GM10266 (cell line): ENCODE measurements at regions not wholly inside any gene's neighbourhood (a gene's known extent, or its start where the extent isn't known, plus 50 kb on each side); places are given as distances from the start of the nearest gene placed in this dataset.

Source experiments
- DNase-seq: peaks from one replicate; pipeline ENCODE4 v3.0.0; 2012; ENCODE audit errors: extremely low spot score
- CTCF ChIP-seq: IDR thresholded peaks from 2 replicates; pipeline ENCODE4 v1.5.1; 2012; ENCODE audit warnings: mild to moderate bottlenecking, low read depth; ENCODE audit not compliant: control insufficient read depth, insufficient read depth; ENCODE audit errors: missing control alignments

- no peak for DNase-seq
- no peak for TF ChIP-seq CTCF
Measured at GRCh38 chr5:107266100-107266499, 404.6 kb downstream of the EFNA5 start.

GRCh38 chr5:107265193-107265592, 405.5 kb downstream of the EFNA5 start:
- TF ChIP-seq CTCF: no peak
- DNase-seq: no peak

- no peak for DNase-seq
- no peak for TF ChIP-seq CTCF
Measured at GRCh38 chr5:107263387-107264018, 407.2 kb downstream of the EFNA5 start.

- TF ChIP-seq CTCF: no peak
- DNase-seq: no peak
Measured at GRCh38 chr5:107257885-107258520, 412.7 kb downstream of the EFNA5 start.

- no peak for TF ChIP-seq CTCF
- DNase-seq: no peak
Measured at GRCh38 chr5:107254902-107255234, 415.9 kb downstream of the EFNA5 start.

- TF ChIP-seq CTCF: no peak
- DNase-seq: no peak
Measured at GRCh38 chr5:107254214-107254901, 416.4 kb downstream of the EFNA5 start.

GRCh38 chr5:107253246-107253645, 417.5 kb downstream of the EFNA5 start:
- TF ChIP-seq CTCF: no peak
- DNase-seq: no peak
